IMR-90 (cell line): ENCODE measurements at regions not wholly inside any gene's neighbourhood (a gene's known extent, or its start where the extent isn't known, plus 50 kb on each side); places are given as distances from the start of the nearest gene placed in this dataset.
A peak's percentile ranks its signal among the peaks of the same experiment; 100 is the strongest.

Experiments used
- ATAC-seq: fragments of 200-7000 bp; cut with Tn5 transposase; 2 replicates; pipeline ENCODE4 v1.9.1; 2020; ENCODE audit warnings: low read depth, mild to moderate bottlenecking, moderate library complexity
- BruUV-seq: library from RNA; stranded (reverse); fragments of 400-500 nt; replicated peaks from 2 replicates; lab custom pipeline; 2021; lab: Mats Ljungman, UMichigan
- CTCF ChIA-PET: fragments of 300-600 bp; formaldehyde crosslinking; extraction: SDS; loops from one replicate; lab custom pipeline; 2021; ENCODE audit warnings: antibody characterized with exemption; lab: Yijun Ruan, JAX
- POLR2A ChIA-PET: fragments of 300-600 bp; sonication (Branson Sonifier 250); formaldehyde crosslinking; loops from one replicate; lab custom pipeline; 2022; ENCODE audit warnings: antibody characterized with exemption; ENCODE audit not compliant: unreplicated experiment; lab: Charles Lee
- DNase-seq: peaks from one replicate; pipeline ENCODE4 v3.0.0; 2013
- H2AFZ ChIP-seq: replicated peaks from 2 replicates; pipeline ENCODE3; 2013; ENCODE audit warnings: low read length, mild to moderate bottlenecking; ENCODE audit not compliant: poor library complexity
- H2AK5ac ChIP-seq: 2 replicates; pipeline ENCODE4 v1.6.1; 2013; ENCODE audit warnings: low read depth, low read length, inconsistent platforms
- H2AK9ac ChIP-seq: replicated peaks from 2 replicates; pipeline ENCODE3; 2013; ENCODE audit warnings: mild to moderate bottlenecking, low read depth, low read length, moderate library complexity; ENCODE audit not compliant: poor library complexity
- H2BK120ac ChIP-seq: 2 replicates; pipeline ENCODE4 v1.6.1; 2013; ENCODE audit warnings: low read depth, low read length, inconsistent platforms
- H2BK15ac ChIP-seq: 3 replicates; pipeline ENCODE4 v1.6.1; 2013; ENCODE audit warnings: low read depth, low read length, inconsistent platforms
- H2BK20ac ChIP-seq: 2 replicates; pipeline ENCODE4 v1.6.1; 2013; ENCODE audit warnings: low read depth, mild to moderate bottlenecking, inconsistent platforms, low read length, moderate library complexity
- H2BK5ac ChIP-seq: 2 replicates; pipeline ENCODE4 v1.6.1; 2013; ENCODE audit warnings: mild to moderate bottlenecking, low read depth, low read length, inconsistent platforms; ENCODE audit not compliant: poor library complexity, severe bottlenecking
- H3K14ac ChIP-seq: replicated peaks from 2 replicates; pipeline ENCODE4 v1.6.1; 2013; ENCODE audit warnings: low read depth, low read length, inconsistent platforms
- H3K18ac ChIP-seq: 2 replicates; pipeline ENCODE4 v1.6.1; 2013; ENCODE audit warnings: low read depth, low read length, control low read depth
- H3K23ac ChIP-seq: 2 replicates; pipeline ENCODE4 v1.6.1; 2013; ENCODE audit warnings: low read depth, low read length, inconsistent platforms
- H3K27ac ChIP-seq: 2 replicates; pipeline ENCODE4 v1.5.1; 2013; ENCODE audit warnings: mild to moderate bottlenecking, control low read depth, low read length; ENCODE audit not compliant: insufficient read depth
- H3K27me3 ChIP-seq: 2 replicates; pipeline ENCODE4 v1.6.1; 2013; ENCODE audit warnings: low read length; ENCODE audit not compliant: control insufficient read depth, insufficient read depth
- H3K36me3 ChIP-seq: 2 replicates; pipeline ENCODE4 v1.6.1; 2013; ENCODE audit warnings: low read length, mixed read lengths; ENCODE audit not compliant: control insufficient read depth, insufficient read depth
- H3K4ac ChIP-seq: 2 replicates; pipeline ENCODE4 v1.6.1; 2013; ENCODE audit warnings: low read depth, low read length, inconsistent platforms
- H3K4me1 ChIP-seq: 2 replicates; pipeline ENCODE4 v1.6.1; 2013; ENCODE audit warnings: low read length, mixed read lengths; ENCODE audit not compliant: control insufficient read depth, insufficient read depth
- H3K4me2 ChIP-seq: 2 replicates; pipeline ENCODE4 v1.6.1; 2013; ENCODE audit warnings: low read depth, mild to moderate bottlenecking, control low read depth, low read length, moderate library complexity
- H3K4me3 ChIP-seq: 2 replicates; pipeline ENCODE4 v1.5.1; 2013; ENCODE audit warnings: low read depth, mild to moderate bottlenecking, control low read depth, low read length, moderate library complexity; ENCODE audit not compliant: insufficient read depth
- H3K56ac ChIP-seq: 2 replicates; pipeline ENCODE4 v1.6.1; 2013; ENCODE audit warnings: low read length, inconsistent platforms; ENCODE audit not compliant: insufficient read depth; ENCODE audit errors: extremely low read depth
- H3K79me1 ChIP-seq, 2 experiments: 2 replicates each; pipeline ENCODE4 v1.6.1; 2013; ENCODE audit warnings: low read length in 2 of 2, inconsistent platforms in 1 of 2, low read depth in 1 of 2
- H3K9ac ChIP-seq: 2 replicates; pipeline ENCODE4 v1.6.1; 2013; ENCODE audit warnings: low read depth, low read length, control low read depth
- H3K9me1 ChIP-seq: 2 replicates; pipeline ENCODE4 v1.6.1; 2013; ENCODE audit warnings: low read length, inconsistent platforms; ENCODE audit not compliant: insufficient read depth
- H3K9me3 ChIP-seq: 2 replicates; pipeline ENCODE4 v1.6.1; 2013; ENCODE audit warnings: low read length; ENCODE audit not compliant: control insufficient read depth, insufficient read depth
- H4K20me1 ChIP-seq: 2 replicates; pipeline ENCODE4 v1.6.1; 2013; ENCODE audit warnings: low read length, inconsistent platforms; ENCODE audit not compliant: insufficient read depth
- H4K5ac ChIP-seq: 2 replicates; pipeline ENCODE4 v1.6.1; 2013; ENCODE audit warnings: mild to moderate bottlenecking, low read depth, low read length, control low read depth
- H4K8ac ChIP-seq, 2 experiments: 2 replicates each; pipeline ENCODE4 v1.6.1; 2013; ENCODE audit warnings: low read depth in 2 of 2, low read length in 2 of 2, control low read depth in 1 of 2, inconsistent platforms in 1 of 2
- H4K91ac ChIP-seq: 2 replicates; pipeline ENCODE4 v1.6.1; 2013; ENCODE audit warnings: low read depth, low read length, inconsistent platforms; ENCODE audit not compliant: insufficient read depth
- MAFK ChIP-seq: IDR thresholded peaks from 2 replicates; pipeline ENCODE4 v1.6.1; 2012; ENCODE audit warnings: low read depth, low read length, improper control_type of control experiment
- RAD21 ChIP-seq: IDR thresholded peaks from 2 replicates; pipeline ENCODE4 v1.6.1; 2012; ENCODE audit warnings: low read length, improper control_type of control experiment
- WGBS, 2 experiments: methylation state at CpG; one replicate each; pipeline versions ENCODE4 v1.1.5 to v1.1.7; 2013; ENCODE audit warnings: missing lambda C conversion rate in 2 of 2; ENCODE audit not compliant: insufficient read length in 1 of 2; ENCODE audit errors: extremely low coverage in 2 of 2; 5-methylcytosine and 5-hydroxymethylcytosine counted together
- dilution Hi-C: fragments of 300-500 bp; cut with HindIII; formaldehyde crosslinking; loops from one replicate; pipeline ENCODE4 v1.14.3; 2018; ENCODE audit warnings: low sequenced_read_pairs; ENCODE audit not compliant: unreplicated experiment
- in situ Hi-C: fragments of 300-500 bp; cut with MboI; formaldehyde crosslinking; loops from 3 replicates; pipeline ENCODE4 v1.14.3; 2019; ENCODE audit warnings: low sequenced_read_pairs, inconsistent platforms, mixed read lengths
- intact Hi-C: fragments of 100-400 bp; cut with micrococcal nuclease; formaldehyde crosslinking; loops from 2 replicates; pipeline ENCODE4 v1.10.0; 2022

- no peak overlapping the region for H3K4me2 ChIP-seq
- H3K9me1 ChIP-seq: no peaks in the 10 kb centered on the region
- H2AK9ac ChIP-seq: no peak overlapping the region
- ChIA-PET CTCF (no interaction called here), POLR2A (no interaction called here)
- BruUV-seq: no TSS peak
- no peak overlapping the region for H3K9ac ChIP-seq
- TF ChIP-seq MAFK (peak; percentile 98), RAD21 (no peak)
- H3K4ac ChIP-seq: no peak overlapping the region
- no peaks in the 10 kb centered on the region for H3K27me3 ChIP-seq
- H2BK20ac ChIP-seq: no peak overlapping the region
- H3K4me3 ChIP-seq: no peak overlapping the region
- dilution Hi-C loops: no loop called here
- no peak overlapping the region for H3K56ac ChIP-seq
- no peak for ATAC-seq
- H3K18ac ChIP-seq: no peak overlapping the region
- H3K9me3 ChIP-seq: peaks cover 2% of the 10 kb centered on the region; the same call in 1 of the 2 replicates
- H3K79me1 ChIP-seq: no peaks in the 10 kb centered on the region
- no peak overlapping the region for H2AK5ac ChIP-seq
- no peak overlapping the region for H3K23ac ChIP-seq
- intact Hi-C loops: no loop called here
- H4K20me1 ChIP-seq: no peaks in the 10 kb centered on the region
- DNase-seq: no peak
- H4K8ac ChIP-seq: no peak overlapping the region
- H2AFZ ChIP-seq: no peak overlapping the region
- H2BK5ac ChIP-seq: no peak overlapping the region
- no CpG with 5 or more reads among the region's 2 CpGs for WGBS, 2 experiments
- no peaks in the 10 kb centered on the region for H3K36me3 ChIP-seq
- in situ Hi-C loops: no loop called here
- no peak overlapping the region for H4K5ac ChIP-seq
- H3K14ac ChIP-seq: no peak overlapping the region
- H4K91ac ChIP-seq: no peak overlapping the region
- no peak overlapping the region for H2BK15ac ChIP-seq
- no peak overlapping the region for H3K27ac ChIP-seq
- H2BK120ac ChIP-seq: no peak overlapping the region
- no peaks in the 10 kb centered on the region for H3K4me1 ChIP-seq
These were observed 326.5 kb downstream of the RPRM start for GRCh38 chr2:153152036-153152435.
